ENCODE measurements at regions not wholly inside any gene's neighbourhood (a gene's known extent, or its start where the extent isn't known, plus 50 kb on each side); places are given as distances from the start of the nearest gene placed in this dataset.

DNA sequence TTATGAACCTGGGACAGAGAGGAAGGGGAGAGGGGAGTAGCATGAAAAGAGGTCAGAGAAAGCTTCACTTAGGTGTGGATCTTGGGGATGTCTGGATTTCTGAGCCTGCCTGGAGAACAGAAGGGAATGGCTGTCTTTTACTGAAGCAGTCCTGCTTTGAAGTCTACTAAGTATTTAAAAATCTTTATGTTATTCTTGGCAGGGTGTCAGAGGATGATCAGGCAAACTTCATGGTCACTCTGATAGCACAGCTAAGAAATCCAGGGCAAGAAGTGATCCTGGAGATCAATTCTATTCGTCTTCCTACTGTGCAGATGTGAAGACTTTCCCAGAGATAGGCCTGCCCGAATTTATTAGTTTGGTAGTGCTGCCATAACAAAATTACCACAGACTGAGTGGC lies 464.4 kb upstream of the BOD1L1 start:
- intact Hi-C loops (cut with DNase I; ENCODE audit: low total_unique reads): no loop called here
- no peak for TF ChIP-seq CTCF (IDR thresholded peaks at IDR 0.05)
- Histone ChIP-seq H3K4me3 (no peak overlapping the region), H3K36me3 (no peaks in the 10 kb centered on the region), H3K9me3 (peaks cover 0 to 5% (median 0%) of the 10 kb centered on the region in 3 donors), H3K27ac (no peak overlapping the region), H3K4me1 (no peaks in the 10 kb centered on the region), H3K27me3 (no peaks in the 10 kb centered on the region)
- DNase-seq: no peak

DNA sequence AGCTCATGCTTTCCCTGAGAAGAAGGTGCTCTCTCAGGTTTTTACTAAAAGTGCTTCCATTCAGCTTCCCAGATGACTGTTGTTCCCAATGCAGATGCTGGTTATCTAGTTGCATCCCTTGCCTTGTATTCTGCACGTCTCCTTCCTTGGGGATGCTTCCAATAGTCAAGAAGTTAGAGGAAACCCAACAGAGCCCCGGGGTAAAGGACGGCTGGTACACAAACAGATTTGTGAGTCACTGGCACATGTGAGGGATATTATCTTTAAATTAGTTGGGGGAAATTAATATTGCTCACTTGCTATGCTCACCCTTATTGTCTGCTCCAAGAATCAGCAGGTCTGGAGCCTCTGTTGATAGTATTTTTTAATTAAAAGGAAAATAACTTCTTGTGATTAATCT lies 465.2 kb upstream of the BOD1L1 start:
- intact Hi-C loops (cut with DNase I; ENCODE audit: low total_unique reads): no loop called here
- Histone ChIP-seq H3K27ac (no peak overlapping the region), H3K9me3 (peaks cover 0 to 5% (median 0%) of the 10 kb centered on the region in 3 donors), H3K4me3 (no peak overlapping the region), H3K36me3 (no peaks in the 10 kb centered on the region), H3K4me1 (no peaks in the 10 kb centered on the region), H3K27me3 (no peaks in the 10 kb centered on the region)
- TF ChIP-seq CTCF (IDR thresholded peaks at IDR 0.05): no peak
- DNase-seq: no peak

DNA sequence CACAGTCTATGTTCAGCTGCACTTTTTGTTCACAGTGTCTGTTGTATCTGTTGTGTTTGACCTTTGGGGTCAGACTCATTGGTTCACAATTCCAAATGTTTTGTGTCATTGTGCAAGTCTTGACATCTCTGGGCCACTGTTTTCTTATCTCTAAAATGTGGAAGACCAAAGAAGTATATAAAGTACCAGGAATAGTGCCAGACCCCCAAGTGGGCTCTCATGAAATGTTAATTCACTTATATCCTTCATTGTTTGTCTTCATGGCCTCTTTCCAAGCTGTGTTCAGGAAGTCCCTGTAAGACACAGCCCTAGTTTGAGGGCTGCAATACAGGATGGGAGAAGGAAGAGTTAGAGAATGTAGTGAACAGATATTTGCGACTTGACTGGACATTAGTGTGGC lies 468.3 kb upstream of the BOD1L1 start:
- intact Hi-C loops (cut with DNase I; ENCODE audit: low total_unique reads): no loop called here
- H3K9me3 ChIP-seq: peaks cover 0 to 5% (median 0%) of the 10 kb centered on the region in 3 donors
- H3K4me3 ChIP-seq: no peak overlapping the region
- no peaks in the 10 kb centered on the region for H3K4me1 ChIP-seq
- TF ChIP-seq CTCF (IDR thresholded peaks at IDR 0.05): no peak
- no peaks in the 10 kb centered on the region for H3K36me3 ChIP-seq
- DNase-seq: no peak
- H3K27me3 ChIP-seq: no peaks in the 10 kb centered on the region
- no peak overlapping the region for H3K27ac ChIP-seq

- Histone ChIP-seq H3K4me3 (no peak overlapping the region), H3K4me1 (no peaks in the 10 kb centered on the region), H3K27ac (no peak overlapping the region), H3K27me3 (no peaks in the 10 kb centered on the region), H3K36me3 (no peaks in the 10 kb centered on the region), H3K9me3 (peaks cover 0 to 1% (median 0%) of the 10 kb centered on the region in 3 donors)
- intact Hi-C loops (cut with DNase I; ENCODE audit: low total_unique reads): no loop called here
- no peak for TF ChIP-seq CTCF (IDR thresholded peaks at IDR 0.05)
- DNase-seq: no peak
Observed at GRCh38 chr4:14096396-14096965, 469.0 kb upstream of the BOD1L1 start.

DNA sequence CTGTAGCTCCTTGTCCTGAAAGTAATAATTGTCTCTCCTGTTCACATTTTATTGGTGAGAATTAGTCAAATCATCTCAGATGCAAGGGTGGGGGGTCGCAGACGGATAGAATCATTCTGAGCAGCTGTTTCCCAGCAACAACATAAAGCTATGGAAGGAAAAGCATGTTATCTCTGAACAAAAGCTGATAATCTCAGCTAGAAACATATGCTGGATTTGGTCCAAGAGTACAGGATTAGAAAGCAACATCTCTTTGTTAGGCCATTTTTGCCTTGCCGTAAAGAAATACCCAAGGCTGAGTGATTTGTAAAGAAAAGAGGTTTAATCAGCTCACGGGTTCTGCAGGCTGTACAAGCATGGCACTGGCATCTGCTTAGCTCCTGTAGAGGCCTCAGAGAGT lies 472.8 kb upstream of the BOD1L1 start:
- Histone ChIP-seq H3K27ac (no peak overlapping the region), H3K27me3 (no peaks in the 10 kb centered on the region), H3K4me3 (no peak overlapping the region), H3K9me3 (no peaks in the 10 kb centered on the region), H3K4me1 (no peaks in the 10 kb centered on the region), H3K36me3 (no peaks in the 10 kb centered on the region)
- intact Hi-C loops (cut with DNase I; ENCODE audit: low total_unique reads): no loop called here
- no peak for TF ChIP-seq CTCF (IDR thresholded peaks at IDR 0.05)
- DNase-seq: no peak

DNA sequence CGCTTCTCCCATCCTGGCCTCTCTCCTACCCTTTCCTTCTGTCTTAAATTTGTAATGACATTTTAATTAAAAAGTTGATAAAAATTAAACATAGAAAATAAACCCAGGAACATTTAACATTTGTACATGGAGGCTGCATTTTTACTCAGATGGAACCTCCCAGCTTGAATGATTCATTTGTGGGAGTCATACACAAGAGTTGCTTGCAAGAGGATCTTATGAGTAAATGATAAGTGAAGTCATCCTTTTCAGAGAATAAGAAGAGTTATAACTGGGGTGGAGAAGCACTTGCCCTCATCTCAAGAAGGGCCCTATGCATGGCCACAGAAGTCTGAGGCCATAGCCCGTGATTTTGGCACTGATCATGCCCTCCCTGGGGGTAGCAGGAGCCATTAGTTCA lies 482.9 kb upstream of the BOD1L1 start:
- Histone ChIP-seq H3K9me3 (no peaks in the 10 kb centered on the region), H3K36me3 (no peaks in the 10 kb centered on the region), H3K4me1 (peaks cover 0 to 4% (median 0%) of the 10 kb centered on the region in 4 donors), H3K4me3 (no peak overlapping the region), H3K27me3 (no peaks in the 10 kb centered on the region), H3K27ac (no peak overlapping the region)
- DNase-seq: no peak
- TF ChIP-seq CTCF (IDR thresholded peaks at IDR 0.05): no peak
- intact Hi-C loops (cut with DNase I; ENCODE audit: low total_unique reads): no loop called here

All from tibial artery (tissue), 4 donors.